ENCODE measurements at regions not wholly inside any gene's neighbourhood (a gene's known extent, or its start where the extent isn't known, plus 50 kb on each side); places are given as distances from the start of the nearest gene placed in this dataset.
"Not testable (repeated sequence)": the region's sequence is repeated elsewhere in the genome, so short reads cannot be mapped to it uniquely, and the experiment has no call there.

GRCh38 chr2:129009555-129010146, 691.0 kb upstream of the HS6ST1 start:
- Histone ChIP-seq H3K27ac (ENCODE audit: low read depth, low read length) (no peak overlapping the region), H3K4me1 (ENCODE audit: control insufficient read depth, insufficient read depth, low read length, unreplicated experiment) (no peaks in the 10 kb centered on the region), H2AFZ (ENCODE audit: low read length, unreplicated experiment) (no peak overlapping the region), H3K4me3 (ENCODE audit: low read depth, low read length) (no peak overlapping the region), H3K79me2 (ENCODE audit: control insufficient read depth, insufficient read depth, low read length, unreplicated experiment) (no peaks in the 10 kb centered on the region), H3K36me3 (ENCODE audit: insufficient read depth, low read length) (no peaks in the 10 kb centered on the region), H3K27me3 (ENCODE audit: insufficient read depth, low read length) (no peaks in the 10 kb centered on the region)

GRCh38 chr2:129010262-129010661, 691.6 kb upstream of the HS6ST1 start:
- Histone ChIP-seq H3K4me3 (ENCODE audit: low read depth, low read length) (no peak overlapping the region), H3K4me1 (ENCODE audit: control insufficient read depth, insufficient read depth, low read length, unreplicated experiment) (no peaks in the 10 kb centered on the region), H2AFZ (ENCODE audit: low read length, unreplicated experiment) (no peak overlapping the region), H3K79me2 (ENCODE audit: control insufficient read depth, insufficient read depth, low read length, unreplicated experiment) (no peaks in the 10 kb centered on the region), H3K27me3 (ENCODE audit: insufficient read depth, low read length) (no peaks in the 10 kb centered on the region), H3K27ac (ENCODE audit: low read depth, low read length) (no peak overlapping the region), H3K36me3 (ENCODE audit: insufficient read depth, low read length) (no peaks in the 10 kb centered on the region)

GRCh38 chr2:129011466-129012061, 692.9 kb upstream of the HS6ST1 start:
- Histone ChIP-seq H2AFZ (ENCODE audit: low read length, unreplicated experiment) (no peak overlapping the region), H3K79me2 (ENCODE audit: control insufficient read depth, insufficient read depth, low read length, unreplicated experiment) (no peaks in the 10 kb centered on the region), H3K4me1 (ENCODE audit: control insufficient read depth, insufficient read depth, low read length, unreplicated experiment) (no peaks in the 10 kb centered on the region), H3K27ac (ENCODE audit: low read depth, low read length) (no peak overlapping the region), H3K4me3 (ENCODE audit: low read depth, low read length) (no peak overlapping the region), H3K36me3 (ENCODE audit: insufficient read depth, low read length) (no peaks in the 10 kb centered on the region), H3K27me3 (ENCODE audit: insufficient read depth, low read length) (no peaks in the 10 kb centered on the region)

- H3K79me2 ChIP-seq (ENCODE audit: control insufficient read depth, insufficient read depth, low read length, unreplicated experiment) = no peaks in the 10 kb centered on the region
- no peaks in the 10 kb centered on the region for H3K27me3 ChIP-seq (ENCODE audit: insufficient read depth, low read length)
- H2AFZ ChIP-seq (ENCODE audit: low read length, unreplicated experiment) = no peak overlapping the region
- H3K4me1 ChIP-seq (ENCODE audit: control insufficient read depth, insufficient read depth, low read length, unreplicated experiment) = no peaks in the 10 kb centered on the region
- no peak overlapping the region for H3K27ac ChIP-seq (ENCODE audit: low read depth, low read length)
- no peaks in the 10 kb centered on the region for H3K36me3 ChIP-seq (ENCODE audit: insufficient read depth, low read length)
- H3K4me3 ChIP-seq (ENCODE audit: low read depth, low read length) = no peak overlapping the region
These were observed 695.8 kb upstream of the HS6ST1 start for GRCh38 chr2:129014432-129014831.

GRCh38 chr2:129015397-129016285, 697.0 kb upstream of the HS6ST1 start:
- H3K79me2 ChIP-seq (ENCODE audit: control insufficient read depth, insufficient read depth, low read length, unreplicated experiment) = no peaks in the 10 kb centered on the region
- H3K4me1 ChIP-seq (ENCODE audit: control insufficient read depth, insufficient read depth, low read length, unreplicated experiment) = no peaks in the 10 kb centered on the region
- no peak overlapping the region for H3K27ac ChIP-seq (ENCODE audit: low read depth, low read length)
- H3K36me3 ChIP-seq (ENCODE audit: insufficient read depth, low read length) = no peaks in the 10 kb centered on the region
- no peaks in the 10 kb centered on the region for H3K27me3 ChIP-seq (ENCODE audit: insufficient read depth, low read length)
- H2AFZ ChIP-seq (ENCODE audit: low read length, unreplicated experiment) = no peak overlapping the region
- H3K4me3 ChIP-seq (ENCODE audit: low read depth, low read length) = no peak overlapping the region

- no peak overlapping the region for H2AFZ ChIP-seq (ENCODE audit: low read length, unreplicated experiment)
- H3K79me2 ChIP-seq (ENCODE audit: control insufficient read depth, insufficient read depth, low read length, unreplicated experiment) = no peaks in the 10 kb centered on the region
- no peak overlapping the region for H3K4me3 ChIP-seq (ENCODE audit: low read depth, low read length)
- no peak overlapping the region for H3K27ac ChIP-seq (ENCODE audit: low read depth, low read length)
- H3K36me3 ChIP-seq (ENCODE audit: insufficient read depth, low read length) = no peaks in the 10 kb centered on the region
- H3K4me1 ChIP-seq (ENCODE audit: control insufficient read depth, insufficient read depth, low read length, unreplicated experiment) = no peaks in the 10 kb centered on the region
- no peaks in the 10 kb centered on the region for H3K27me3 ChIP-seq (ENCODE audit: insufficient read depth, low read length)
These were observed 698.3 kb upstream of the HS6ST1 start for GRCh38 chr2:129016972-129017371.

GRCh38 chr2:129024796-129025195, 706.1 kb upstream of the HS6ST1 start:
- H3K4me3 ChIP-seq (ENCODE audit: low read depth, low read length) = no peak overlapping the region
- H3K27ac ChIP-seq (ENCODE audit: low read depth, low read length) = no peak overlapping the region
- H2AFZ ChIP-seq (ENCODE audit: low read length, unreplicated experiment) = no peak overlapping the region
- H3K4me1 ChIP-seq (ENCODE audit: control insufficient read depth, insufficient read depth, low read length, unreplicated experiment) = no peaks in the 10 kb centered on the region
- H3K79me2 ChIP-seq (ENCODE audit: control insufficient read depth, insufficient read depth, low read length, unreplicated experiment) = no peaks in the 10 kb centered on the region
- H3K27me3 ChIP-seq (ENCODE audit: insufficient read depth, low read length) = no peaks in the 10 kb centered on the region
- no peaks in the 10 kb centered on the region for H3K36me3 ChIP-seq (ENCODE audit: insufficient read depth, low read length)

GRCh38 chr2:129035992-129036391, 717.3 kb upstream of the HS6ST1 start:
- Histone ChIP-seq H3K27me3 (ENCODE audit: insufficient read depth, low read length) (no peaks in the 10 kb centered on the region), H3K36me3 (ENCODE audit: insufficient read depth, low read length) (no peaks in the 10 kb centered on the region), H3K4me3 (ENCODE audit: low read depth, low read length) (no peak overlapping the region), H3K27ac (ENCODE audit: low read depth, low read length) (no peak overlapping the region), H2AFZ (ENCODE audit: low read length, unreplicated experiment) (no peak overlapping the region), H3K79me2 (ENCODE audit: control insufficient read depth, insufficient read depth, low read length, unreplicated experiment) (no peaks in the 10 kb centered on the region), H3K4me1 (ENCODE audit: control insufficient read depth, insufficient read depth, low read length, unreplicated experiment) (no peaks in the 10 kb centered on the region)

- H3K27ac ChIP-seq (ENCODE audit: low read depth, low read length); H2AFZ ChIP-seq (ENCODE audit: low read length, unreplicated experiment); H3K4me1 ChIP-seq (ENCODE audit: control insufficient read depth, insufficient read depth, low read length, unreplicated experiment); H3K36me3 ChIP-seq (ENCODE audit: insufficient read depth, low read length); H3K27me3 ChIP-seq (ENCODE audit: insufficient read depth, low read length); H3K4me3 ChIP-seq (ENCODE audit: low read depth, low read length); H3K79me2 ChIP-seq (ENCODE audit: control insufficient read depth, insufficient read depth, low read length, unreplicated experiment): not testable (repeated sequence)
These were observed 725.0 kb upstream of the HS6ST1 start for GRCh38 chr2:129043677-129044076.

GRCh38 chr2:129046475-129046874, 727.8 kb upstream of the HS6ST1 start:
- not testable (repeated sequence) for H3K4me1 ChIP-seq (ENCODE audit: control insufficient read depth, insufficient read depth, low read length, unreplicated experiment); H3K27ac ChIP-seq (ENCODE audit: low read depth, low read length); H2AFZ ChIP-seq (ENCODE audit: low read length, unreplicated experiment); H3K79me2 ChIP-seq (ENCODE audit: control insufficient read depth, insufficient read depth, low read length, unreplicated experiment); H3K4me3 ChIP-seq (ENCODE audit: low read depth, low read length); H3K36me3 ChIP-seq (ENCODE audit: insufficient read depth, low read length); H3K27me3 ChIP-seq (ENCODE audit: insufficient read depth, low read length)

GRCh38 chr2:129050101-129050500, 731.4 kb upstream of the HS6ST1 start:
- Histone ChIP-seq H3K27me3 (ENCODE audit: insufficient read depth, low read length) (no peaks in the 10 kb centered on the region), H3K36me3 (ENCODE audit: insufficient read depth, low read length) (no peaks in the 10 kb centered on the region), H2AFZ (ENCODE audit: low read length, unreplicated experiment) (no peak overlapping the region), H3K79me2 (ENCODE audit: control insufficient read depth, insufficient read depth, low read length, unreplicated experiment) (no peaks in the 10 kb centered on the region), H3K27ac (ENCODE audit: low read depth, low read length) (no peak overlapping the region), H3K4me1 (ENCODE audit: control insufficient read depth, insufficient read depth, low read length, unreplicated experiment) (no peaks in the 10 kb centered on the region), H3K4me3 (ENCODE audit: low read depth, low read length) (no peak overlapping the region)
